ENCODE measurements at regions not wholly inside any gene's neighbourhood (a gene's known extent, or its start where the extent isn't known, plus 50 kb on each side); places are given as distances from the start of the nearest gene placed in this dataset.

DNA sequence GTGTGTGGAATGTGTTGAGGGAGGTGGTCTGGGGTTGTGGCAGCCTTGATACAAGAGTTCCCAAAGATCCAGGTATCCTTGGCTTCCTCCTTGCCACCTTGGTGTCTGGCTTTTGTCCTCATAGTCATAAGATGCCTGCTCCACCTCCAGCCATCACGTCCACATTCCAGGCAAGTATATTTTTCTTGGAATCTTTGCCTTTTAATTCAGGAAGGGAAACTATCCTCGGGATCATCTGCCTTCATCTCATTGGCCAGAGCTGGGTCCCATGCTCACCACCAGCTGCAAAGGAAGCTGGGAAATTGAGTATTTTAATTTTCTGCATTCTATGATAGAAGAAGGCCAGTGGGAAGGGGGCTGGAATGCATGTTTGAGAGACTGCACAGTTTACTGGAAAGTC lies 186.7 kb downstream of the C9orf50 start:
- Histone ChIP-seq H3K4me1 (ENCODE audit: insufficient read depth) (no peaks in the 10 kb centered on the region), H3K27ac (no peak overlapping the region), H3K9me2 (ENCODE audit: insufficient read depth) (no peaks in the 10 kb centered on the region), H3K27me3 (replicated peaks; ENCODE audit: insufficient read depth) (no peaks in the 10 kb centered on the region), H3K4me3 (no peak overlapping the region), H4K20me1 (ENCODE audit: insufficient read depth) (no peaks in the 10 kb centered on the region), H3K36me3 (ENCODE audit: low read depth) (no peaks in the 10 kb centered on the region), H3K9me3 (ENCODE audit: low read depth) (no peaks in the 10 kb centered on the region), H3K79me2 (ENCODE audit: insufficient read depth) (no peaks in the 10 kb centered on the region), H3F3A (ENCODE audit: insufficient read depth) (no peaks in the 10 kb centered on the region), H2AFZ (no peak overlapping the region), H3K4me2 (ENCODE audit: unreplicated experiment) (no peak overlapping the region), H3K9ac (no peak overlapping the region)
- no peak for DNase-seq
- 48 to 55% methylated on average over 2 of the region's 2 CpGs for WGBS, 2 experiments (ENCODE audit: low coverage in 1 of 2, low lambda C conversion rate in 2 of 2, missing lambda C conversion rate in 2 of 2)
- TF ChIP-seq EZH2 (IDR thresholded peaks at IDR 0.05; ENCODE audit: insufficient read depth, poor library complexity, severe bottlenecking), result no peak
- no peak for TF ChIP-seq EZH2phosphoT487 (IDR thresholded peaks at IDR 0.05; ENCODE audit: insufficient read depth, low read depth)
- in situ Hi-C loops (cut with MboI), result no loop called here

DNA sequence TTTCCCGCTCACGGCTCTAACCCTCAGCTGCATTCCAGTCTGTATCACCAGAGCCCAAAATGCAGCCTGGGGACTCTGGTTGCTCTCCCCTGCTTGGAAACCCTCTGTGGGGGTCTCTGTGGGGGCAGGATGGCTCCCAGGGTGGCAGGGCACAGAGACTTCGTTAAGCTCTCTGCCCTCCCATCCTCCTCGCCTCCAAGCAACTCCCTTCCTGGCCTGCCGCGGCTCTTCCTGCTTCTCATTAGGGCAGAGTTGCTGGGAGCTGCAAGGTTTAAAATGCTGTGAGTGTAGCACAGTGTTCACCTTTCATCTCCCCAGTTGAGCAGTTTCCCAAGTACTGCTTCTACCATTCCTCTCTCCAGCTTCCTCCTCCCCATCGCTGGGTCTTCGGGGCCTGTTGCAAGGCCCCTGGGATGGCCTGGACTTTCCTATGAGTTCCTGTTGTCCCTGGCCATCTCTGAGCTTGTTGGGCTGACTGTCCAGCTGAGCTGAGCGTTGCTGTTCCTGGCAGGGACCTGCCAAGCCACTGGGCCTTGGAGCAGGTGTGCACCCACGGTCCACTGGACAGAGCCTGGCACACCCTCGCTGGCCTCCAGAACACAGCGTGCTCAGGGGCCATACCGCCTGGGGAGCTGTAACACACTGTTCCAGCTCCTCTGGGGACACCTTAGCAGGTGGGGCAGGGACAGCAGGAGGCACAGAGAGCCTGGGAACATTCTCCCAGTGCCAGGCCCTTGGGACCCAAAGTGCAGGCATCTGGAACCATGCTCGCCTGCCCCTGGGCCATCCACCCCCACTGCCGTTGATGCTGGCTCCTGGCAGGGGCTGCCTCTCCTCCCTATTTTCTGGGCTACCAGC lies 188.4 kb downstream of the C9orf50 start:
- in situ Hi-C loops (cut with MboI), result no loop called here
- no peak overlapping the region for H2AFZ ChIP-seq

DNA sequence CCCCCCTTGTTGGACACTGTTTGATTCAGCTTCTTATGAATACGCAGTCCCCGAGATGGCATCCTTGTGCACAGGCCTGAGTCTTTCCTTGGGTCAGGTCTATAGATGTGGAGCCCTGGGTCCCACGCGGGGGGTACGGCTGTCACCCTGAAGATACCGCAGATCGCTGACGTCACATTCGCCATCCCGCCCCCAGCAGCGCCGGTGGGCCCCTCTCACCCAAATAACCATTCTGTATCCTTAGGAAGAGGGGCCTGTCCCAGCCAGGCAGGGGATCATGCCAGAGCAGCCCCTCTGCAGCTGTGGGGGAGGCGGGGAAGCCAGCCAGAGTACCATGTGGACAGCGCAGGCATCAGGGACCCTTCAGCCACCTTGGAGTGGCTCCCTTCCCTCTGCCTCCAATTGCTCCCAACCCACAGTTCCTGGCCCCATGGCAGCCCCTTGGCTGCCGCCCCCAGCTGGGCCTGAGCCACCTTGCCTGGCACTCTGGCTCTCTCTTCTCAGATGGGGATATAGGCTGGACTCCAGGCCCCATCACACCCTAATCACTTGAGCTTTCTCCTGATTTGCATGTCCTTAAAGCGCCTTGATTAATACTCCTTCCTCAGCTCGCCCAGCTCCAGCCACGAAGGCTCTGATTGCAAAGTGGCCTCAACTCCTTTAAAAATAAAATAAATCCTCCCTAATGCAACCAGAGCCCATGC lies 189.8 kb downstream of the C9orf50 start:
- WGBS, 2 experiments (ENCODE audit: low coverage in 1 of 2, low lambda C conversion rate in 2 of 2, missing lambda C conversion rate in 2 of 2), result 81 to 83% methylated on average over 18 of the region's 18 CpGs
- no peaks in the 10 kb centered on the region for H3K9me3 ChIP-seq (ENCODE audit: low read depth)
- no peaks in the 10 kb centered on the region for H3K36me3 ChIP-seq (ENCODE audit: low read depth)
- no peak for DNase-seq
- no peak overlapping the region for H3K4me3 ChIP-seq
- no peak overlapping the region for H2AFZ ChIP-seq
- no peaks in the 10 kb centered on the region for H3K79me2 ChIP-seq (ENCODE audit: insufficient read depth)
- no peak overlapping the region for H3K27ac ChIP-seq
- no peaks in the 10 kb centered on the region for H3K4me1 ChIP-seq (ENCODE audit: insufficient read depth)
- H3K9me2 ChIP-seq (ENCODE audit: insufficient read depth), result no peaks in the 10 kb centered on the region
- TF ChIP-seq EZH2 (IDR thresholded peaks at IDR 0.05; ENCODE audit: insufficient read depth, poor library complexity, severe bottlenecking) (no peak), EZH2phosphoT487 (IDR thresholded peaks at IDR 0.05; ENCODE audit: insufficient read depth, low read depth) (no peak)
- in situ Hi-C loops (cut with MboI), result no loop called here
- H4K20me1 ChIP-seq (ENCODE audit: insufficient read depth), result no peaks in the 10 kb centered on the region
- H3K27me3 ChIP-seq (replicated peaks; ENCODE audit: insufficient read depth), result no peaks in the 10 kb centered on the region
- H3K4me2 ChIP-seq (ENCODE audit: unreplicated experiment), result no peak overlapping the region
- H3K9ac ChIP-seq, result no peak overlapping the region
- H3F3A ChIP-seq (ENCODE audit: insufficient read depth), result no peaks in the 10 kb centered on the region

More for the DNA sequence above, 188.4 kb downstream of the C9orf50 start:
- no peak overlapping the region for H3K27ac ChIP-seq
- no peaks in the 10 kb centered on the region for H3F3A ChIP-seq (ENCODE audit: insufficient read depth)
- H4K20me1 ChIP-seq (ENCODE audit: insufficient read depth), result no peaks in the 10 kb centered on the region
- H3K9me3 ChIP-seq (ENCODE audit: low read depth), result no peaks in the 10 kb centered on the region
- H3K27me3 ChIP-seq (replicated peaks; ENCODE audit: insufficient read depth), result no peaks in the 10 kb centered on the region
- H3K4me2 ChIP-seq (ENCODE audit: unreplicated experiment), result no peak overlapping the region
- H3K9me2 ChIP-seq (ENCODE audit: insufficient read depth), result no peaks in the 10 kb centered on the region
- DNase-seq, result no peak
- no peak overlapping the region for H3K9ac ChIP-seq
- 42 to 43% methylated on average over 15 of the region's 15 CpGs for WGBS, 2 experiments (ENCODE audit: low coverage in 1 of 2, low lambda C conversion rate in 2 of 2, missing lambda C conversion rate in 2 of 2)
- no peaks in the 10 kb centered on the region for H3K36me3 ChIP-seq (ENCODE audit: low read depth)
- TF ChIP-seq EZH2 (IDR thresholded peaks at IDR 0.05; ENCODE audit: insufficient read depth, poor library complexity, severe bottlenecking), result no peak
- TF ChIP-seq EZH2phosphoT487 (IDR thresholded peaks at IDR 0.05; ENCODE audit: insufficient read depth, low read depth), result no peak
- no peaks in the 10 kb centered on the region for H3K79me2 ChIP-seq (ENCODE audit: insufficient read depth)
- no peak overlapping the region for H3K4me3 ChIP-seq
- no peaks in the 10 kb centered on the region for H3K4me1 ChIP-seq (ENCODE audit: insufficient read depth)

DNA sequence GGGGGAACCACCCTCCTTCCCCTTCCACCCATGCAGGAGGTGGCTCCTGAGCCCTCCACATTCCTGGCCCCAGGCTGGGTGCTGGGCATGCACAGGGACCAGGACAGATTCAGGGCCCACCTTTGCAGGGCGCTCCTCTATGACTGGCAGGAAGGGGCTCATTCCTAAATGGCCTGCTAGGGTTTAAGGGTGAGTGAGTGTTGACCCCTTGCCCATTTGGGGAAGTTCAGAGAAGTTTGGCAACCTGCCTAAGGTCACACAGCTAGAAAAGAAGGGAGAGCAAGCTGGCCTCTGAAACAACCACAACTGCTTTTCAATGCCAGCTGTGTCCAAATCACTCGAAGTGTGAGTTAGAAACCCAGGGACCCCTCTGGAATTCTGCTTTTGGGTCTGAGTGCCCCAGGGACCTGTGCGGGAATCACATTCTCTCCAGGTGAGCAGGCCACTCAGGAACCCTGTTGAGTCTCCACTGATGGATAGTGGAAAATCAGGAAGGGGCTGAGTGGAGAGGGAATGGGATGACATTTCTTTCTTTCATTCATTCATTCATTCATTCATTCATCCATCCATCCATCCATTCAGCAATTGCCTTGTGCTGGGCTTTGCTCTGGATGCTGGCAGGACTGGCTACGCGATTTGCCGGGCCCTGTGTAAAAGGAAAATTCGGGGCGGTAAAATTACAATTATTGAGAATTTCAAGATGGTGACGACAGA lies 191.9 kb downstream of the C9orf50 start:
- Histone ChIP-seq H3F3A (ENCODE audit: insufficient read depth) (no peaks in the 10 kb centered on the region), H3K9me2 (ENCODE audit: insufficient read depth) (no peaks in the 10 kb centered on the region), H3K27me3 (replicated peaks; ENCODE audit: insufficient read depth) (no peaks in the 10 kb centered on the region), H3K9ac (no peak overlapping the region), H3K4me1 (ENCODE audit: insufficient read depth) (no peaks in the 10 kb centered on the region), H3K79me2 (ENCODE audit: insufficient read depth) (no peaks in the 10 kb centered on the region), H3K27ac (no peak overlapping the region), H3K4me3 (no peak overlapping the region), H2AFZ (no peak overlapping the region), H3K9me3 (ENCODE audit: low read depth) (no peaks in the 10 kb centered on the region), H4K20me1 (ENCODE audit: insufficient read depth) (no peaks in the 10 kb centered on the region), H3K4me2 (ENCODE audit: unreplicated experiment) (no peak overlapping the region), H3K36me3 (ENCODE audit: low read depth) (no peaks in the 10 kb centered on the region)
- no peak for DNase-seq
- in situ Hi-C loops (cut with MboI), result no loop called here
- TF ChIP-seq EZH2 (IDR thresholded peaks at IDR 0.05; ENCODE audit: insufficient read depth, poor library complexity, severe bottlenecking) (no peak), EZH2phosphoT487 (IDR thresholded peaks at IDR 0.05; ENCODE audit: insufficient read depth, low read depth) (no peak)
- WGBS, 2 experiments (ENCODE audit: low coverage in 1 of 2, low lambda C conversion rate in 2 of 2, missing lambda C conversion rate in 2 of 2), result 73 to 74% methylated on average over 9 of the region's 9 CpGs

Data from GM23248 (cell line).